Keratinocyte (primary cell): ENCODE measurements at regions not wholly inside any gene's neighbourhood (a gene's known extent, or its start where the extent isn't known, plus 50 kb on each side); places are given as distances from the start of the nearest gene placed in this dataset.

Source experiments
- DNase-seq: peaks from one replicate; pipeline ENCODE4 v3.0.0-alpha.2; 2011; ENCODE audit warnings: low read depth, missing footprints, low spot score
- FAIRE-seq: peaks from 2 replicates; lab custom pipeline; 2011; peaks lifted over from hg19 to GRCh38; lab: Jason Lieb, UNC
- H2AFZ ChIP-seq: 2 replicates; pipeline ENCODE4 v1.6.0; 2012; ENCODE audit warnings: low read length, control low read depth, inconsistent platforms; ENCODE audit not compliant: control insufficient read depth
- H3K27ac ChIP-seq: 2 replicates; pipeline ENCODE4 v1.5.1; 2011; ENCODE audit warnings: low read length; ENCODE audit not compliant: control insufficient read depth, insufficient read depth
- H3K27me3 ChIP-seq: 3 replicates; pipeline ENCODE4 v1.6.0; 2011; ENCODE audit warnings: low read length; ENCODE audit not compliant: control insufficient read depth, insufficient read depth; ENCODE audit errors: extremely low read depth
- H3K36me3 ChIP-seq, 2 experiments: 2 replicates in 1 of 2; 3 replicates in 1 of 2; pipeline ENCODE4 v1.5.1; 2011; ENCODE audit warnings: low read length in 2 of 2, mild to moderate bottlenecking in 1 of 2; ENCODE audit not compliant: control insufficient read depth in 2 of 2, insufficient read depth in 2 of 2; ENCODE audit errors: extremely low read depth in 1 of 2
- H3K4me1 ChIP-seq: 3 replicates; pipeline ENCODE4 v1.5.1; 2011; ENCODE audit warnings: low read length; ENCODE audit not compliant: control insufficient read depth, insufficient read depth; ENCODE audit errors: extremely low read depth
- H3K4me2 ChIP-seq: 3 replicates; pipeline ENCODE4 v1.6.0; 2011; ENCODE audit warnings: low read depth, low read length; ENCODE audit not compliant: control insufficient read depth, insufficient read depth; ENCODE audit errors: extremely low read depth
- H3K4me3 ChIP-seq, 3 experiments: fragments of 200-600 bp in 1 of 3; sonication (generic) in 1 of 3; 2 replicates in 2 of 3; 3 replicates in 1 of 3; pipeline ENCODE4 v1.5.1; 2011 to 2016; ENCODE audit warnings: low read length in 3 of 3, mild to moderate bottlenecking in 3 of 3, control low read depth in 2 of 3, inconsistent platforms in 1 of 3, low read depth in 1 of 3, mixed read lengths in 1 of 3, mixed run types in 1 of 3, moderate library complexity in 1 of 3; ENCODE audit not compliant: control insufficient read depth in 2 of 3, insufficient read depth in 2 of 3; ENCODE audit errors: extremely low read depth in 1 of 3
- H3K79me2 ChIP-seq: 2 replicates; pipeline ENCODE4 v1.6.0; 2012; ENCODE audit warnings: low read length; ENCODE audit not compliant: control insufficient read depth, insufficient read depth
- H3K9ac ChIP-seq: 3 replicates; pipeline ENCODE4 v1.6.0; 2011; ENCODE audit warnings: low read length; ENCODE audit not compliant: control insufficient read depth, insufficient read depth; ENCODE audit errors: extremely low read depth
- H3K9me1 ChIP-seq: 3 replicates; pipeline ENCODE4 v1.6.0; 2011; ENCODE audit warnings: low read length; ENCODE audit not compliant: control insufficient read depth, insufficient read depth; ENCODE audit errors: extremely low read depth
- H3K9me3 ChIP-seq: 2 replicates; pipeline ENCODE4 v1.5.1; 2012; ENCODE audit warnings: low read depth, low read length; ENCODE audit not compliant: control insufficient read depth
- H4K20me1 ChIP-seq: 3 replicates; pipeline ENCODE4 v1.6.0; 2011; ENCODE audit warnings: low read length; ENCODE audit not compliant: control insufficient read depth, insufficient read depth; ENCODE audit errors: extremely low read depth
- CTCF ChIP-seq, 3 experiments: IDR thresholded peaks in 1 of 3; conservative IDR thresholded peaks in 1 of 3; optimal IDR thresholded peaks in 1 of 3; 2 replicates in 2 of 3; 3 replicates in 1 of 3; pipeline versions ENCODE3 to v1.5.1; 2011; ENCODE audit warnings: low read length in 3 of 3, mild to moderate bottlenecking in 3 of 3, moderate library complexity in 2 of 3, control low read depth in 1 of 3, inconsistent platforms in 1 of 3; ENCODE audit not compliant: insufficient read depth in 2 of 3; ENCODE audit errors: extremely low read depth in 1 of 3
- EZH2 ChIP-seq: IDR thresholded peaks from one replicate; pipeline ENCODE4 v1.6.1; 2012; ENCODE audit warnings: inconsistent platforms, mild to moderate bottlenecking, low read length, moderate library complexity
- dilution Hi-C: fragments of 300-500 bp; cut with MboI; formaldehyde crosslinking; loops from one replicate; pipeline ENCODE4 v1.7.0; 2020; ENCODE audit warnings: low sequenced_read_pairs; ENCODE audit not compliant: extremely low pct_ligation_motif_present

GRCh38 chr1:25022361-25023189, 92.5 kb upstream of the RUNX3 start:
- FAIRE-seq (peak; percentile 95), DNase-seq (no peak)
- peak overlapping the region; percentile 60 for H3K9ac ChIP-seq
- TF ChIP-seq EZH2 = no peak
- no peak for TF ChIP-seq CTCF (optimal IDR thresholded peaks at IDR 0.05 in 1 of 3, IDR thresholded peaks at IDR 0.05 in 1 of 3, conservative IDR thresholded peaks at IDR 0.05 in 1 of 3; ENCODE audit: extremely low read depth in 1 of 3, insufficient read depth in 2 of 3, low read length in 3 of 3)
- no peak overlapping the region for H3K4me3 ChIP-seq
- H3K27me3 ChIP-seq = no peaks in the 10 kb centered on the region
- H3K9me3 ChIP-seq = no peaks in the 10 kb centered on the region
- no peak overlapping the region for H2AFZ ChIP-seq
- no peaks in the 10 kb centered on the region for H3K36me3 ChIP-seq
- H3K9me1 ChIP-seq = no peaks in the 10 kb centered on the region
- H4K20me1 ChIP-seq = no peaks in the 10 kb centered on the region
- no peaks in the 10 kb centered on the region for H3K79me2 ChIP-seq
- peaks cover 9% of the 10 kb centered on the region for H3K4me1 ChIP-seq
- dilution Hi-C loops = no loop called here
- H3K27ac ChIP-seq = peak overlapping the region; percentile 71
- no peak overlapping the region for H3K4me2 ChIP-seq

- H3K27me3 ChIP-seq = no peaks in the 10 kb centered on the region
- peaks cover 9% of the 10 kb centered on the region for H3K4me1 ChIP-seq
- H3K4me3 ChIP-seq = no peak overlapping the region
- no peak overlapping the region for H3K9ac ChIP-seq
- H3K9me1 ChIP-seq = no peaks in the 10 kb centered on the region
- H3K4me2 ChIP-seq = no peak overlapping the region
- H3K9me3 ChIP-seq = no peaks in the 10 kb centered on the region
- H2AFZ ChIP-seq = no peak overlapping the region
- no peak for TF ChIP-seq EZH2
- no peak for TF ChIP-seq CTCF (optimal IDR thresholded peaks at IDR 0.05 in 1 of 3, IDR thresholded peaks at IDR 0.05 in 1 of 3, conservative IDR thresholded peaks at IDR 0.05 in 1 of 3; ENCODE audit: extremely low read depth in 1 of 3, insufficient read depth in 2 of 3, low read length in 3 of 3)
- H3K79me2 ChIP-seq = no peaks in the 10 kb centered on the region
- H3K27ac ChIP-seq = no peak overlapping the region
- H4K20me1 ChIP-seq = no peaks in the 10 kb centered on the region
- DNase-seq = no peak
- H3K36me3 ChIP-seq = no peaks in the 10 kb centered on the region
- dilution Hi-C loops = no loop called here
- no peak for FAIRE-seq
These were observed 91.6 kb upstream of the RUNX3 start for GRCh38 chr1:25021591-25022215.
